Loucy (cell line): ENCODE measurements at regions not wholly inside any gene's neighbourhood (a gene's known extent, or its start where the extent isn't known, plus 50 kb on each side); places are given as distances from the start of the nearest gene placed in this dataset.
"Not testable (repeated sequence)": the region's sequence is repeated elsewhere in the genome, so short reads cannot be mapped to it uniquely, and the experiment has no call there.

Experiments used
- CTCF ChIP-seq: fragments of 200-600 bp; sonication (generic); conservative IDR thresholded peaks from 2 replicates; pipeline ENCODE4 v1.5.1; 2014; ENCODE audit warnings: mild to moderate bottlenecking, antibody characterized with exemption, low read length
- EZH2phosphoT487 ChIP-seq: fragments of 200-600 bp; IDR thresholded peaks from 2 replicates; pipeline ENCODE4 v1.6.1; 2018; ENCODE audit warnings: antibody characterized with exemption, mild to moderate bottlenecking, moderate library complexity, borderline replicate concordance

- not testable (repeated sequence) for TF ChIP-seq CTCF, EZH2phosphoT487
Observed at GRCh38 chr10:114720023-114720422, 61.9 kb upstream of the ABLIM1 start.
